PFSK-1 (cell line): ENCODE measurements at regions not wholly inside any gene's neighbourhood (a gene's known extent, or its start where the extent isn't known, plus 50 kb on each side); places are given as distances from the start of the nearest gene placed in this dataset.

Source experiments
- FOXP2 ChIP-seq: optimal IDR thresholded peaks from 2 replicates; pipeline ENCODE3; 2011; ENCODE audit warnings: borderline replicate concordance, control low read depth, inconsistent platforms; ENCODE audit not compliant: insufficient read depth; ENCODE audit errors: extremely low read length, extremely low read depth
- POLR2AphosphoS5 ChIP-seq: IDR thresholded peaks from 2 replicates; pipeline ENCODE4 v1.6.1; 2012; ENCODE audit warnings: low read depth, mild to moderate bottlenecking, control low read depth, low read length, moderate library complexity
- SIN3A ChIP-seq: IDR thresholded peaks from 2 replicates; pipeline ENCODE4 v1.6.1; 2012; ENCODE audit warnings: mild to moderate bottlenecking, low read length, moderate library complexity, borderline replicate concordance; ENCODE audit not compliant: insufficient read depth
- TAF1 ChIP-seq: IDR thresholded peaks from 2 replicates; pipeline ENCODE4 v1.6.1; 2012; ENCODE audit warnings: low read length, control low read depth, borderline replicate concordance; ENCODE audit not compliant: insufficient read depth
- TF ChIP-seq, protein P1 (sequence below), 2 experiments: IDR thresholded peaks; 2 replicates each; pipeline versions ENCODE4 v1.6.1 to v1.8.0; 2011 to 2012; ENCODE audit warnings: low read depth in 2 of 2, low read length in 2 of 2, control low read depth in 1 of 2, inconsistent platforms in 1 of 2, mild to moderate bottlenecking in 1 of 2, moderate library complexity in 1 of 2; ENCODE audit not compliant: insufficient read depth in 1 of 2

DNA sequence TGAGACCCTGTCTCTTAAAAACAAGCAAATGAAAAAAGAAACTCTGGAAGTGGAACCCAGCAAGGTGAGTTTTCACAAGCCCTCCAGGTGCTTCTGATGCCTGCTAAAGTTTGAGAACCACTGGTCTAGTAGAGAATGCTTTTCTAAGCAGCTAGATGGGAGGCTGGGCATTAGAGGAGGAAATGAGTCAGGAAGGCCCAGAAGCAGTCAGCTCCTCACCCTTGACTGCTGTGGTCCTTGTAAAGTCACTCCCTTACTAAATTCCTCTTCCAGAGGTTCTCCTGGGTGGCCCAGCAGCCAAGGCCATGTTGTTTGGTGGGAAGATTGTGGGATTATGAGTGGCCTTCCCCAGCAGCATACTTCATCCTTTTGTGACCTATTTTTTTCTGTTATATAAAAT, 52.0 kb upstream of the FYN start:
- TF ChIP-seq, protein P1, sequence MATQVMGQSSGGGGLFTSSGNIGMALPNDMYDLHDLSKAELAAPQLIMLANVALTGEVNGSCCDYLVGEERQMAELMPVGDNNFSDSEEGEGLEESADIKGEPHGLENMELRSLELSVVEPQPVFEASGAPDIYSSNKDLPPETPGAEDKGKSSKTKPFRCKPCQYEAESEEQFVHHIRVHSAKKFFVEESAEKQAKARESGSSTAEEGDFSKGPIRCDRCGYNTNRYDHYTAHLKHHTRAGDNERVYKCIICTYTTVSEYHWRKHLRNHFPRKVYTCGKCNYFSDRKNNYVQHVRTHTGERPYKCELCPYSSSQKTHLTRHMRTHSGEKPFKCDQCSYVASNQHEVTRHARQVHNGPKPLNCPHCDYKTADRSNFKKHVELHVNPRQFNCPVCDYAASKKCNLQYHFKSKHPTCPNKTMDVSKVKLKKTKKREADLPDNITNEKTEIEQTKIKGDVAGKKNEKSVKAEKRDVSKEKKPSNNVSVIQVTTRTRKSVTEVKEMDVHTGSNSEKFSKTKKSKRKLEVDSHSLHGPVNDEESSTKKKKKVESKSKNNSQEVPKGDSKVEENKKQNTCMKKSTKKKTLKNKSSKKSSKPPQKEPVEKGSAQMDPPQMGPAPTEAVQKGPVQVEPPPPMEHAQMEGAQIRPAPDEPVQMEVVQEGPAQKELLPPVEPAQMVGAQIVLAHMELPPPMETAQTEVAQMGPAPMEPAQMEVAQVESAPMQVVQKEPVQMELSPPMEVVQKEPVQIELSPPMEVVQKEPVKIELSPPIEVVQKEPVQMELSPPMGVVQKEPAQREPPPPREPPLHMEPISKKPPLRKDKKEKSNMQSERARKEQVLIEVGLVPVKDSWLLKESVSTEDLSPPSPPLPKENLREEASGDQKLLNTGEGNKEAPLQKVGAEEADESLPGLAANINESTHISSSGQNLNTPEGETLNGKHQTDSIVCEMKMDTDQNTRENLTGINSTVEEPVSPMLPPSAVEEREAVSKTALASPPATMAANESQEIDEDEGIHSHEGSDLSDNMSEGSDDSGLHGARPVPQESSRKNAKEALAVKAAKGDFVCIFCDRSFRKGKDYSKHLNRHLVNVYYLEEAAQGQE (IDR thresholded peaks at IDR 0.05; ENCODE audit: insufficient read depth in 1 of 2, low read depth in 2 of 2, low read length in 2 of 2): no peak
- TF ChIP-seq POLR2AphosphoS5 (no peak), TAF1 (no peak), SIN3A (no peak), FOXP2 (no peak)

DNA sequence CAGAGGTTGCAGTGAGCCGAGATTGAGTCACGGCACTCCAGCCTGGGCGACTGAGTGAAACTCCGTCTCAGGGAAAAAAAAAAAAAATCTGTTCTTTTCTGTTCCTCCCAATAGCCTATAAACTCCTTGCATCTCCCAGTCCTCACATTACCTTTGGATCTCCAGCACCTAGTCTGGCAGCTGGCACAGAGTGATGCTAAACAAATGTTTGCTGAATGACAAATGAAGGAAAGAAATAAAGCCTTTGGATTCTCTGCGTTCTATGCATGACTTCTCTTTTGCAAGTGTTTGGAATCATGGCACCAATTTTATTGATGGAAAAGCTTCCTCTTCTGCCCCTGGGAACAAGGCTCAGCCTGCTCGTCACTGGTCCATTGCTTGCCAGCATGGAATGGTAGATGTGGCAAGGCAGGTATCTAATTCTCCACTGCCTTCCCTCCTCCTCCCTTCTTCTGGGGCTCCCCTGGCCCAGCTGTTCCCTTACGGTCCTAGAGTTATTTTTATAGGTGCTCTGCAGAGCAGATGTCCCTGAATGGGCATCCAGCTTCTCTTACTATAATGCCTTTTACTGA, 53.6 kb upstream of the FYN start:
- TF ChIP-seq, protein P1 (IDR thresholded peaks at IDR 0.05; ENCODE audit: insufficient read depth in 1 of 2, low read depth in 2 of 2, low read length in 2 of 2): no peak
- no peak for TF ChIP-seq FOXP2
- TF ChIP-seq POLR2AphosphoS5: no peak

DNA sequence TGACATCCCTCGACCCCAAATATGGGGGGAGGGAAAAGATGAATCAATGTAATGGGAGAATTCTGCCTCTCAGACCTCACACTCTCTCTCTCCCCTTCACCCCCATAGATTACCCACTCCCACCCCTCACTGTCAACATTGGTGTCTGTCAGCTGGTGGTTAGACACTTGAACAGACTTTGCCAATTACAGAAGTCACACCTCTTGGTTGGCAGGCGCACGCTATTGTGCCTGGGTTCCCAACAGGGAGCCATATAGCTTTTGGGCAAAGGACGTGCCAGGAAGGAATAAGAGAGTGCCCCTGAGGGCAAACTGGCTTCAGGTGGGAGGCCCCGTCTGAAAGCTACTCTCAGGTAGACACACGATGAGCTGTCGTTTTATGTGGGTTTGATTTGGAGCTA, 54.1 kb upstream of the FYN start:
- TF ChIP-seq SIN3A (no peak), FOXP2 (no peak)

DNA sequence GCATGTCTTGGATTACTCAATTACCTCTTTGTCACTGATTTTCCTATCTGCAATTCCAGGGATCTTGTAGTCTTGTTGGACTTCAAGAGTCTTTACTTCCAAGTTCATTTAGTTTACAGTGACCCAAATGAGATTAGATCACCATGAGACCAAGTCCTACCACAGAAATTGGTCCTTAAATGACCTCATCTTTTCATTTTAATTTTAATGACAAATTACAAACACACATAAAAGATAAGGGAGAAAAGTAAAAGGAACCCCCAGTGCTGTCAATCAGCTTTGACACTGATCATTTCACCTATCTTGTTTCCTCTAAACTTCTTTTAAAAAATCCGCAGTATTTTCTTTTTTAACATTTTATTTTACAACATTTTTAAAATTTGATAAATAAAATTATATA, 54.9 kb upstream of the FYN start:
- TF ChIP-seq FOXP2 (no peak), TAF1 (no peak), SIN3A (no peak), POLR2AphosphoS5 (no peak)
- TF ChIP-seq, protein P1 (IDR thresholded peaks at IDR 0.05; ENCODE audit: insufficient read depth in 1 of 2, low read depth in 2 of 2, low read length in 2 of 2): no peak

DNA sequence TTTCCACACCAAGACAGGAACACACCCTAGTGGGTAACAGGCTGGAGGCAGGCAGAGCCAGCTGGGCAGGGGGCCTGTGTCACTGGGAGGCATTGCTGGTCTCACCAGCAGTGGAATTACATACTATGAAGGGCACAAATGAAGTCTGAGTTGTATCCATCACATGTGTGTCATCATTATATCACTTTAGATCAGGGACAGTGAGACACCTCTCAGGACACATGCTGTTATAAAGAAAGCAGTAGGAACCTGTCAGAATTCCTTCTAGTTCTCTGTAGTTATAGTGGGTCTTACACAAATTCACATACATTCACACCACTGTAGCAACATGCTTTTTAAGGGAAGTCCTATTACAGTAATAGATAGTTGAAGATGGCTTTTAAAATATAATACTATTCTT, 63.5 kb upstream of the FYN start:
- TF ChIP-seq, protein P1 (IDR thresholded peaks at IDR 0.05; ENCODE audit: insufficient read depth in 1 of 2, low read depth in 2 of 2, low read length in 2 of 2): no peak
- no peak for TF ChIP-seq TAF1
- TF ChIP-seq FOXP2: no peak
- no peak for TF ChIP-seq SIN3A
- no peak for TF ChIP-seq POLR2AphosphoS5
